Lower leg skin (tissue), 4 donors: ENCODE measurements at regions not wholly inside any gene's neighbourhood (a gene's known extent, or its start where the extent isn't known, plus 50 kb on each side); places are given as distances from the start of the nearest gene placed in this dataset.
"Not testable (repeated sequence)": the region's sequence is repeated elsewhere in the genome, so short reads cannot be mapped to it uniquely, and the experiment has no call there.

Source experiments
- DNase-seq, 2 donors: peaks; one replicate each; pipeline ENCODE4 v3.0.0-alpha.2; 2019; ENCODE audit warnings: low spot score in 2 of 2
- H3K4me3 ChIP-seq: fragments of 200-600 bp; sonication (generic); 2 replicates; pipeline ENCODE4 v1.5.1; 2017; ENCODE audit warnings: mild to moderate bottlenecking, low read depth; ENCODE audit not compliant: poor library complexity, severe bottlenecking
- CTCF ChIP-seq, 3 donors: fragments of 450-650 bp; IDR thresholded peaks; one replicate each; pipeline ENCODE4 v1.5.1; 2016; ENCODE audit warnings: antibody characterized with exemption in 3 of 3, mild to moderate bottlenecking in 3 of 3, moderate library complexity in 2 of 3
- POLR2A ChIP-seq, 2 donors: fragments of 450-650 bp; IDR thresholded peaks; one replicate each; pipeline ENCODE4 v1.6.1; 2016 to 2017; ENCODE audit warnings: antibody characterized with exemption in 2 of 2, mild to moderate bottlenecking in 1 of 2, moderate library complexity in 1 of 2
- WGBS, 2 donors: methylation state at CpG; one replicate each; pipeline ENCODE4 v1.1.5; 2018; 5-methylcytosine and 5-hydroxymethylcytosine counted together
- intact Hi-C: fragments of 100-400 bp; cut with DNase I; formaldehyde crosslinking; loops from one replicate; pipeline ENCODE4 v1.15.0; 2023; ENCODE audit warnings: low total_unique reads

- DNase-seq, result no peak
- WGBS, 2 donors, result 57% methylated on average over 2 of the region's 2 CpGs
- intact Hi-C loops, result no loop called here
- no peak overlapping the region for H3K4me3 ChIP-seq
- no peak for TF ChIP-seq CTCF (IDR thresholded peaks at IDR 0.05)
- TF ChIP-seq POLR2A (IDR thresholded peaks at IDR 0.05), result no peak
Measured at GRCh38 chr6:85004361-85004995, 240.1 kb upstream of the TBX18 start.

- DNase-seq, result no peak
- TF ChIP-seq POLR2A (IDR thresholded peaks at IDR 0.05) (no peak), CTCF (IDR thresholded peaks at IDR 0.05) (no peak)
- H3K4me3 ChIP-seq, result no peak overlapping the region
- 67 to 76% methylated on average over 3 of the region's 3 CpGs for WGBS, 2 donors
- intact Hi-C loops, result no loop called here
Measured at GRCh38 chr6:85002847-85003246, 238.4 kb upstream of the TBX18 start.

- intact Hi-C loops, result no loop called here
- no peak overlapping the region for H3K4me3 ChIP-seq
- no peak for TF ChIP-seq POLR2A (IDR thresholded peaks at IDR 0.05)
- WGBS, 2 donors, result 71 to 89% methylated on average over 2 of the region's 2 CpGs
- no peak for DNase-seq
Measured at GRCh38 chr6:85000001-85000400, 235.6 kb upstream of the TBX18 start.

- intact Hi-C loops, result no loop called here
- WGBS, 2 donors, result 26 to 37% methylated on average over 1 of the region's 1 CpG
- DNase-seq, result no peak
- TF ChIP-seq CTCF (IDR thresholded peaks at IDR 0.05) (no peak), POLR2A (IDR thresholded peaks at IDR 0.05) (no peak)
- no peak overlapping the region for H3K4me3 ChIP-seq
Measured at GRCh38 chr6:84998223-84998622, 233.8 kb upstream of the TBX18 start.

- DNase-seq, H3K4me3 ChIP-seq, intact Hi-C loops: not testable (repeated sequence)
- WGBS, 2 donors, result 68 to 75% methylated on average over 1 of the region's 1 CpG
Measured at GRCh38 chr6:84988766-84989165, 224.4 kb upstream of the TBX18 start.

- WGBS, 2 donors, result 81 to 97% methylated on average over 3 of the region's 3 CpGs
- not testable (repeated sequence) for H3K4me3 ChIP-seq, DNase-seq
Measured at GRCh38 chr6:84985490-84985889, 221.1 kb upstream of the TBX18 start.

GRCh38 chr6:84979541-84979940 lies 215.1 kb upstream of the TBX18 start:
- WGBS, 2 donors, result 60 to 78% methylated on average over 1 of the region's 1 CpG
- H3K4me3 ChIP-seq, result no peak overlapping the region
- DNase-seq, result no peak
- TF ChIP-seq POLR2A (IDR thresholded peaks at IDR 0.05) (no peak), CTCF (IDR thresholded peaks at IDR 0.05) (no peak)
- intact Hi-C loops, result no loop called here

More at GRCh38 chr6:84985490-84985889, 221.1 kb upstream of the TBX18 start:
- intact Hi-C loops, result not testable (repeated sequence)
